ENCODE measurements at regions not wholly inside any gene's neighbourhood (a gene's known extent, or its start where the extent isn't known, plus 50 kb on each side); places are given as distances from the start of the nearest gene placed in this dataset.

DNA sequence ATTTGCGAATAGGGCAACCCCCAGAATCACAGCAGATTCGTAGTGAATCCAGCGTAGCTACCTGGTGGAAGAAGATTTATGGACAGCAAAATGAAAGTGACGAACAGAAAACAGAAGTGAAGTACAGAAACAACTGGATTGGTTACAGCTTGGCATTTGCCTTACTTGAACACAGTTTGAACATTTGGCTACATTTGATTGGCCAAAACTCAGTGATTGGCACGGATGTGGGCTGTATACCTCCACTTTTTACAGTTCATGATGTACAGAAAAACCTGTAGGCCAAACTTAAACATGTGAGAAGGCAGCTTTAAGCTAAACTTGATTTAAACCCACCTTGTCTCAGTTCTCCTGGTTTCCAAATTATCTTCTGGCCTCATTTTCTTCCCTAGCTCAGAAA, 49.9 kb upstream of the AMN1 start:
- H3K27me3 ChIP-seq (replicated peaks): no peaks in the 10 kb centered on the region
- DNase-seq: no peak
- no peak overlapping the region for H3K27ac ChIP-seq
- H3K4me3 ChIP-seq (ENCODE audit: low read depth, low read length): no peak overlapping the region
- TF ChIP-seq CTCF (IDR thresholded peaks at IDR 0.05; ENCODE audit: low read depth, low read length, missing control alignments): no peak
- H3K36me3 ChIP-seq (replicated peaks): no peaks in the 10 kb centered on the region
- in situ Hi-C loops (cut with HindIII; ENCODE audit: low pct_ligation_motif_present, low sequenced_read_pairs): no loop called here
